CD14-positive monocyte (primary cell): ENCODE measurements at regions not wholly inside any gene's neighbourhood (a gene's known extent, or its start where the extent isn't known, plus 50 kb on each side); places are given as distances from the start of the nearest gene placed in this dataset.

Experiments
- DNase-seq, 3 donors: peaks; one replicate each; pipeline ENCODE4 v3.0.0-alpha.2; 2011 to 2022
- H2AFZ ChIP-seq: 2 replicates; pipeline ENCODE4 v1.6.0; 2012; ENCODE audit warnings: mild to moderate bottlenecking, low read depth, low read length, inconsistent platforms; ENCODE audit not compliant: insufficient read depth, poor library complexity, severe bottlenecking
- H3K27ac ChIP-seq, 2 donors: 1 replicate in 1 of 2; 2 replicates in 1 of 2; pipeline ENCODE4 v1.5.1; 2012 to 2013; ENCODE audit warnings: low read length in 2 of 2, control low read depth in 1 of 2, inconsistent platforms in 1 of 2, low read depth in 1 of 2, mild to moderate bottlenecking in 1 of 2
- H3K27me3 ChIP-seq, 2 donors: one replicate each; pipeline versions ENCODE4 v1.6.0 to v1.6.1; 2011 to 2013; ENCODE audit warnings: low read length in 2 of 2; ENCODE audit not compliant: control insufficient read depth in 2 of 2, insufficient read depth in 2 of 2
- H3K36me3 ChIP-seq, 2 donors: replicated peaks in 1 of 2; 1 replicate in 1 of 2; 2 replicates in 1 of 2; pipeline versions ENCODE4 v1.5.1 to v1.6.1; 2012 to 2013; ENCODE audit warnings: low read length in 2 of 2, control low read depth in 1 of 2, inconsistent platforms in 1 of 2, mild to moderate bottlenecking in 1 of 2; ENCODE audit not compliant: insufficient read depth in 2 of 2, control insufficient read depth in 1 of 2
- H3K4me1 ChIP-seq, 2 donors: 1 replicate in 1 of 2; 2 replicates in 1 of 2; pipeline versions ENCODE4 v1.5.1 to v1.6.1; 2012 to 2013; ENCODE audit warnings: low read length in 2 of 2, control low read depth in 1 of 2, inconsistent platforms in 1 of 2, mild to moderate bottlenecking in 1 of 2, moderate library complexity in 1 of 2; ENCODE audit not compliant: insufficient read depth in 2 of 2, control insufficient read depth in 1 of 2
- H3K4me2 ChIP-seq: replicated peaks from 2 replicates; pipeline ENCODE3; 2012; ENCODE audit warnings: low read length, moderate library complexity, mild to moderate bottlenecking; ENCODE audit not compliant: poor library complexity, severe bottlenecking; ENCODE audit errors: extremely low read depth
- H3K4me3 ChIP-seq, 3 experiments: fragments of 200-600 bp in 1 of 3; sonication (generic) in 1 of 3; replicated peaks in 1 of 3; 1 replicate in 2 of 3; 2 replicates in 1 of 3; pipeline ENCODE4 v1.5.1; 2011 to 2013; ENCODE audit warnings: low read length in 3 of 3, mild to moderate bottlenecking in 3 of 3, control low read depth in 2 of 3, low read depth in 2 of 3, inconsistent platforms in 1 of 3, moderate library complexity in 1 of 3
- H3K79me2 ChIP-seq: 2 replicates; pipeline ENCODE4 v1.6.0; 2012; ENCODE audit warnings: mild to moderate bottlenecking, control low read depth, inconsistent platforms, low read length, moderate library complexity; ENCODE audit not compliant: insufficient read depth
- H3K9ac ChIP-seq: 2 replicates; pipeline ENCODE4 v1.6.0; 2017; ENCODE audit warnings: low read length, mild to moderate bottlenecking; ENCODE audit not compliant: insufficient read depth, poor library complexity, severe bottlenecking
- H3K9me3 ChIP-seq, 2 donors: replicated peaks in 1 of 2; 1 replicate in 1 of 2; 2 replicates in 1 of 2; pipeline versions ENCODE4 v1.5.1 to v1.6.1; 2012 to 2013; ENCODE audit warnings: low read length in 2 of 2, control low read depth in 1 of 2; ENCODE audit not compliant: control insufficient read depth in 1 of 2, insufficient read depth in 1 of 2
- H4K20me1 ChIP-seq: 2 replicates; pipeline ENCODE4 v1.6.0; 2012; ENCODE audit warnings: mild to moderate bottlenecking, low read length, control low read depth, moderate library complexity; ENCODE audit not compliant: insufficient read depth
- H3K27ac Mint-ChIP-seq, 7 donors: one replicate each; pipeline ENCODE4 v1.8.0; 2020; ENCODE audit warnings: mild to moderate bottlenecking in 7 of 7, mixed read lengths in 7 of 7, moderate library complexity in 6 of 7, inconsistent platforms in 2 of 7
- H3K27me3 Mint-ChIP-seq, 3 donors: one replicate each; pipeline ENCODE4 v1.8.0; 2021 to 2022; ENCODE audit warnings: low read depth in 3 of 3, mild to moderate bottlenecking in 3 of 3, mixed read lengths in 3 of 3, moderate library complexity in 3 of 3, inconsistent platforms in 1 of 3
- H3K36me3 Mint-ChIP-seq, 2 donors: one replicate each; pipeline ENCODE4 v1.8.0; 2020; ENCODE audit warnings: mixed read lengths in 2 of 2, inconsistent platforms in 1 of 2, mild to moderate bottlenecking in 1 of 2
- H3K4me1 Mint-ChIP-seq: one replicate; pipeline ENCODE4 v1.8.0; 2020; ENCODE audit warnings: mild to moderate bottlenecking, mixed read lengths
- H3K4me3 Mint-ChIP-seq, 2 donors: one replicate each; pipeline ENCODE4 v1.8.0; 2020; ENCODE audit warnings: mild to moderate bottlenecking in 2 of 2, mixed read lengths in 2 of 2, moderate library complexity in 1 of 2
- H3K9me3 Mint-ChIP-seq, 7 donors: one replicate each; pipeline ENCODE4 v1.8.0; 2020 to 2022; ENCODE audit warnings: mixed read lengths in 7 of 7, mild to moderate bottlenecking in 6 of 7, moderate library complexity in 6 of 7, inconsistent platforms in 2 of 7
- CTCF ChIP-seq: fragments of 200-600 bp; IDR thresholded peaks from one replicate; pipeline ENCODE4 v1.8.0; 2022; ENCODE audit warnings: antibody characterized with exemption, mild to moderate bottlenecking
- WGBS: methylation state at CpG from one replicate; pipeline ENCODE4 v1.1.5; 2013; ENCODE audit warnings: missing lambda C conversion rate; ENCODE audit not compliant: insufficient coverage; 5-methylcytosine and 5-hydroxymethylcytosine counted together
- intact Hi-C, 2 donors: fragments of 100-400 bp; cut with micrococcal nuclease; formaldehyde crosslinking; loops; one replicate each; pipeline versions ENCODE4 v1.15.0 to v1.15.1; 2023

GRCh38 chr5:159641371-159642039 lies 274.8 kb upstream of the ADRA1B start:
- no peak for TF ChIP-seq CTCF
- Mint-ChIP-seq H3K27me3 (peaks cover 0 to 7% (median 3%) of the 10 kb centered on the region in 3 donors), H3K36me3 (no peaks in the 10 kb centered on the region), H3K4me1 (no peaks in the 10 kb centered on the region), H3K27ac (no peak overlapping the region), H3K4me3 (no peak overlapping the region), H3K9me3 (no peaks in the 10 kb centered on the region)
- 90% methylated on average over 5 of the region's 7 CpGs for WGBS
- H3K27ac ChIP-seq = no peak overlapping the region
- no peak overlapping the region for H3K9ac ChIP-seq
- H4K20me1 ChIP-seq = no peaks in the 10 kb centered on the region
- no peak for DNase-seq
- intact Hi-C loops = no loop called here
- H3K4me1 ChIP-seq = no peaks in the 10 kb centered on the region
- H2AFZ ChIP-seq = no peak overlapping the region
- H3K79me2 ChIP-seq = no peaks in the 10 kb centered on the region
- no peaks in the 10 kb centered on the region for H3K9me3 ChIP-seq
- H3K27me3 ChIP-seq = no peaks in the 10 kb centered on the region
- no peaks in the 10 kb centered on the region for H3K36me3 ChIP-seq
- H3K4me2 ChIP-seq = no peak overlapping the region
- no peak overlapping the region for H3K4me3 ChIP-seq

GRCh38 chr5:159642379-159642778 lies 273.9 kb upstream of the ADRA1B start:
- no peak overlapping the region for H3K4me3 Mint-ChIP-seq
- no peak overlapping the region for H3K27ac Mint-ChIP-seq
- peaks cover 0 to 9% (median under 1%) of the 10 kb centered on the region in 3 donors for H3K27me3 Mint-ChIP-seq
- DNase-seq = no peak
- H3K9me3 Mint-ChIP-seq = no peaks in the 10 kb centered on the region
- H3K4me1 Mint-ChIP-seq = no peaks in the 10 kb centered on the region
- H3K9me3 ChIP-seq = no peaks in the 10 kb centered on the region
- no peaks in the 10 kb centered on the region for H3K79me2 ChIP-seq
- no peak overlapping the region for H3K4me3 ChIP-seq
- no peak for TF ChIP-seq CTCF
- no peaks in the 10 kb centered on the region for H3K27me3 ChIP-seq
- no peak overlapping the region for H3K9ac ChIP-seq
- no peak overlapping the region for H2AFZ ChIP-seq
- no peak overlapping the region for H3K27ac ChIP-seq
- H3K36me3 ChIP-seq = no peaks in the 10 kb centered on the region
- intact Hi-C loops = no loop called here
- WGBS = no CpG with 5 or more reads among the region's 2 CpGs
- no peaks in the 10 kb centered on the region for H4K20me1 ChIP-seq
- no peaks in the 10 kb centered on the region for H3K36me3 Mint-ChIP-seq
- H3K4me1 ChIP-seq = no peaks in the 10 kb centered on the region
- no peak overlapping the region for H3K4me2 ChIP-seq
